ENCODE measurements at regions not wholly inside any gene's neighbourhood (a gene's known extent, or its start where the extent isn't known, plus 50 kb on each side); places are given as distances from the start of the nearest gene placed in this dataset.

DNA sequence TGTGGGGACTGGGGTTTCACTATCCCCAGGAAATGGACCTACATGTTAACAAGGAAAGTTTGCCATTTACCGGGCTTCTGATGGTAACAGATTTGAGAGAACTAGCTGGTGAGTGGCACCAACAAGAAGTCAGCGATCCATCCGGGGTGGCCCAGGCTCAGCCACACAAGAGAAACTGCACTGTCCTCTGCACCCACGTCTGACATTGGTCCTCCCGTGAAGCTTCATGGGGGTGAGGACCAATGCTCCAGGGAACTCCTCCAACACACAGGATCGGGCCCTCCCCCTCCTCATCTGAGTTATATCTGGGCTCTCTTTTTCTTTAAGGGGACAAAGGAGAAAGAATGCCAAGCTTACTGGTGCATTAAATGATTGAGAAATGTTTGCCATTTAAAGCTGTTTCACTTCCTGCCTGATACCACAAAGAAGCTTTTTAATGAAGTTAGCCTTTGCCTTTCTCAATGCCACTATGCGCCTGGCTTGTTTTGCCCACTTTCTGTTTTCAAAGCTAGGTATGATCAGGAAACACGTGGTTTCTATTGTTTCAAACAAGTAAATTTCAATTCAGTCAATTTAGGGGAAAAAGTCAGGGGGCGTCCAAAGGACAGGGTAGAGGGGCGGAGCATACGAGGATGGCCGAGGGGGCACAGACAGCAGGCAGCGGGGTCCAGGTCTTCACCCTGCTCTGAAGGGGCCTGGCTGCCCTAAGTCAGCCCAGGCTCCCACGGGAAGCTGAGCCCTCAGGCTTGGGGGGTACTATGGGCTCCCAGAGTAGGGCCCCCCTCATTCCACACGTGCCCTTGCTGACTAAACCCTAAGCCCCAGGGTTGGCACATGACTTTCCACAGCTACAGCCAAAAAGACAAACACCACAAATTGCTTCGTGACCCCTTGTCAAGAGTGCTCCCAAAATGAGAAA, 204.0 kb upstream of the ID2 start:
- Histone ChIP-seq H3K9me3 (ENCODE audit: low read depth) (no peaks in the 10 kb centered on the region), H3K27me3 (replicated peaks; ENCODE audit: insufficient read depth) (no peaks in the 10 kb centered on the region), H3K36me3 (ENCODE audit: low read depth) (no peaks in the 10 kb centered on the region), H3K4me3 (no peak overlapping the region), H3K79me2 (ENCODE audit: insufficient read depth) (no peaks in the 10 kb centered on the region), H3K9me2 (ENCODE audit: insufficient read depth) (no peaks in the 10 kb centered on the region), H3K27ac (no peak overlapping the region), H4K20me1 (ENCODE audit: insufficient read depth) (no peaks in the 10 kb centered on the region), H3K4me2 (ENCODE audit: unreplicated experiment) (no peak overlapping the region), H3F3A (ENCODE audit: insufficient read depth) (no peaks in the 10 kb centered on the region), H3K9ac (no peak overlapping the region), H2AFZ (no peak overlapping the region), H3K4me1 (ENCODE audit: insufficient read depth) (no peaks in the 10 kb centered on the region)
- 85% methylated on average over 16 of the region's 16 CpGs for WGBS, 2 experiments (ENCODE audit: low coverage in 1 of 2, low lambda C conversion rate in 2 of 2, missing lambda C conversion rate in 2 of 2)
- in situ Hi-C loops (cut with MboI) = no loop called here
- DNase-seq = no peak
- TF ChIP-seq EZH2phosphoT487 (IDR thresholded peaks at IDR 0.05; ENCODE audit: insufficient read depth, low read depth) (no peak), EZH2 (IDR thresholded peaks at IDR 0.05; ENCODE audit: insufficient read depth, poor library complexity, severe bottlenecking) (no peak)

DNA sequence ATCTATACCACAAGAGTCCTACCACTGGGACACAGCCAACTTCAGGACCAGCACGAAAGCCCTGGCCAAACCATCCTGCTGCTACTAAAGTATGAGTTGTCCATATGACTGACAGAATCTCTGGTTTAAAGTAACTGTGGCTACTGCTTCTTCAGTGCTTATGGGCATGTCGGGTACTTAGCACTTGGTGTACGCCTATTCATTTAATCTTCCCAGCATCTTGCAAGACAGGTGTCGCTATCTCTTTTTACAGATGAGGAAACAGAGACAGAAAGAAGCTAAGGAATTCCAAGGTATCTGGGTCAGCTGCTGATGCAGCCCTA, 203.4 kb upstream of the ID2 start:
- Histone ChIP-seq H3F3A (ENCODE audit: insufficient read depth) (no peaks in the 10 kb centered on the region), H3K36me3 (ENCODE audit: low read depth) (no peaks in the 10 kb centered on the region), H3K27ac (no peak overlapping the region), H4K20me1 (ENCODE audit: insufficient read depth) (no peaks in the 10 kb centered on the region), H3K4me1 (ENCODE audit: insufficient read depth) (no peaks in the 10 kb centered on the region), H3K79me2 (ENCODE audit: insufficient read depth) (no peaks in the 10 kb centered on the region), H3K4me2 (ENCODE audit: unreplicated experiment) (no peak overlapping the region), H3K9me3 (ENCODE audit: low read depth) (no peaks in the 10 kb centered on the region), H3K9ac (no peak overlapping the region), H3K27me3 (replicated peaks; ENCODE audit: insufficient read depth) (no peaks in the 10 kb centered on the region), H2AFZ (no peak overlapping the region), H3K9me2 (ENCODE audit: insufficient read depth) (no peaks in the 10 kb centered on the region), H3K4me3 (no peak overlapping the region)
- DNase-seq = no peak
- no peak for TF ChIP-seq EZH2phosphoT487 (IDR thresholded peaks at IDR 0.05; ENCODE audit: insufficient read depth, low read depth)
- TF ChIP-seq EZH2 (IDR thresholded peaks at IDR 0.05; ENCODE audit: insufficient read depth, poor library complexity, severe bottlenecking) = no peak
- WGBS, 2 experiments (ENCODE audit: low coverage in 1 of 2, low lambda C conversion rate in 2 of 2, missing lambda C conversion rate in 2 of 2) = 63 to 66% methylated on average over 4 of the region's 4 CpGs
- in situ Hi-C loops (cut with MboI) = no loop called here

DNA sequence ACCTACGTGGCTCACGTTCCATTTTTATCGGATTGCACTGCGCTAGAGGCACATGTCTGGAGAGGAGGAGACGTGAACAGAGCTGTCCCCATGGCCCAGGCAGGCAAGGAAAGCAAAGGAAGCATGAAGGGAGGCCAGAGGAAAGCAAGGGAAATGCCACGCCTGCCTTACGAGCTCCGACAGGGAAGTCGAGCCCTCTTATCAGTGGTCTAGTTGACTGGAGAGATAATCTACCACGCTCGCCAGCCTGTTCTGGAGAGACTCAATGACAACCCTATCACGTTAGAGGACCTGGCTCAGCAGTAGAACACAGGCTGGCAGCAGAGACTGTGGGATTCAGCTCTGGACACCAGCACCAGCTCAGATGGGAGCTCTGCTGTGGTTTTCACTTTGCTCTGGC, 202.6 kb upstream of the ID2 start:
- Histone ChIP-seq H4K20me1 (ENCODE audit: insufficient read depth) (no peaks in the 10 kb centered on the region), H3K9me2 (ENCODE audit: insufficient read depth) (no peaks in the 10 kb centered on the region), H3K27me3 (replicated peaks; ENCODE audit: insufficient read depth) (no peaks in the 10 kb centered on the region), H3K4me2 (ENCODE audit: unreplicated experiment) (no peak overlapping the region), H3K79me2 (ENCODE audit: insufficient read depth) (no peaks in the 10 kb centered on the region), H3K36me3 (ENCODE audit: low read depth) (no peaks in the 10 kb centered on the region), H3K4me3 (no peak overlapping the region), H3K4me1 (ENCODE audit: insufficient read depth) (no peaks in the 10 kb centered on the region), H3F3A (ENCODE audit: insufficient read depth) (no peaks in the 10 kb centered on the region), H3K9me3 (ENCODE audit: low read depth) (no peaks in the 10 kb centered on the region), H2AFZ (no peak overlapping the region), H3K9ac (no peak overlapping the region), H3K27ac (no peak overlapping the region)
- TF ChIP-seq EZH2 (IDR thresholded peaks at IDR 0.05; ENCODE audit: insufficient read depth, poor library complexity, severe bottlenecking) (no peak), EZH2phosphoT487 (IDR thresholded peaks at IDR 0.05; ENCODE audit: insufficient read depth, low read depth) (no peak)
- in situ Hi-C loops (cut with MboI) = no loop called here
- DNase-seq = no peak
- WGBS, 2 experiments (ENCODE audit: low coverage in 1 of 2, low lambda C conversion rate in 2 of 2, missing lambda C conversion rate in 2 of 2) = 90 to 95% methylated on average over 12 of the region's 12 CpGs

DNA sequence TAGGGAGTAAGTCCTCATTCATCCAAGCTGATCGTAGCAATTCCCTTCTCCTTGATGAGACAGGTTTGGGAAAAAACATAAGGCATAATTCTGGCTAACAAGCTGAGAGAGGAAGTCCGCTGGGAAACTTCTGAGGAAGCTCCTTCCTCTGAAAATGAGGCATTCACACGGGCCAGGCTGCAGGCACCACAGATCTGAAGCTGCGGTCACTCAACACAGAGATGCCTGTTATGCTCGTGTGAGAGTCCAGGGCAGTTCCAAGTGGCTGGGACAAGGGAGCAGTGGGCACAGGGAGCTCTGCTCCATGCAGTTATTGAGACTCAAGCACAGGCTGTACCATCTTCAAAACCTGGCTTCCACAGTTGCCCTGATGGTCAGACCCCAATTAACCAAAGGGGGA, 200.9 kb upstream of the ID2 start:
- Histone ChIP-seq H3K4me2 (ENCODE audit: unreplicated experiment) (no peak overlapping the region), H3K9ac (no peak overlapping the region), H3K9me2 (ENCODE audit: insufficient read depth) (no peaks in the 10 kb centered on the region), H3K36me3 (ENCODE audit: low read depth) (no peaks in the 10 kb centered on the region), H3K27ac (no peak overlapping the region), H3F3A (ENCODE audit: insufficient read depth) (no peaks in the 10 kb centered on the region), H3K27me3 (replicated peaks; ENCODE audit: insufficient read depth) (no peaks in the 10 kb centered on the region), H3K9me3 (ENCODE audit: low read depth) (no peaks in the 10 kb centered on the region), H3K4me1 (ENCODE audit: insufficient read depth) (no peaks in the 10 kb centered on the region), H2AFZ (no peak overlapping the region), H3K4me3 (no peak overlapping the region), H3K79me2 (ENCODE audit: insufficient read depth) (no peaks in the 10 kb centered on the region), H4K20me1 (ENCODE audit: insufficient read depth) (no peaks in the 10 kb centered on the region)
- DNase-seq = no peak
- TF ChIP-seq EZH2 (IDR thresholded peaks at IDR 0.05; ENCODE audit: insufficient read depth, poor library complexity, severe bottlenecking) = no peak
- no peak for TF ChIP-seq EZH2phosphoT487 (IDR thresholded peaks at IDR 0.05; ENCODE audit: insufficient read depth, low read depth)
- 46 to 50% methylated on average over 5 of the region's 5 CpGs for WGBS, 2 experiments (ENCODE audit: low coverage in 1 of 2, low lambda C conversion rate in 2 of 2, missing lambda C conversion rate in 2 of 2)
- in situ Hi-C loops (cut with MboI) = no loop called here

All from GM23248 (cell line).